SK-MEL-5 (cell line): ENCODE measurements at regions not wholly inside any gene's neighbourhood (a gene's known extent, or its start where the extent isn't known, plus 50 kb on each side); places are given as distances from the start of the nearest gene placed in this dataset.

Experiments used
- DNase-seq: peaks from one replicate; pipeline ENCODE4 v3.0.0-alpha.2; 2016; ENCODE audit warnings: low read depth, low spot score
- in situ Hi-C: cut with HindIII; loops from 2 replicates; pipeline ENCODE4 v1.10.0; 2016; ENCODE audit warnings: low sequenced_read_pairs, high pct_unique_total_duplicates, low pct_unique_long_range_greater_than_20kb

DNA sequence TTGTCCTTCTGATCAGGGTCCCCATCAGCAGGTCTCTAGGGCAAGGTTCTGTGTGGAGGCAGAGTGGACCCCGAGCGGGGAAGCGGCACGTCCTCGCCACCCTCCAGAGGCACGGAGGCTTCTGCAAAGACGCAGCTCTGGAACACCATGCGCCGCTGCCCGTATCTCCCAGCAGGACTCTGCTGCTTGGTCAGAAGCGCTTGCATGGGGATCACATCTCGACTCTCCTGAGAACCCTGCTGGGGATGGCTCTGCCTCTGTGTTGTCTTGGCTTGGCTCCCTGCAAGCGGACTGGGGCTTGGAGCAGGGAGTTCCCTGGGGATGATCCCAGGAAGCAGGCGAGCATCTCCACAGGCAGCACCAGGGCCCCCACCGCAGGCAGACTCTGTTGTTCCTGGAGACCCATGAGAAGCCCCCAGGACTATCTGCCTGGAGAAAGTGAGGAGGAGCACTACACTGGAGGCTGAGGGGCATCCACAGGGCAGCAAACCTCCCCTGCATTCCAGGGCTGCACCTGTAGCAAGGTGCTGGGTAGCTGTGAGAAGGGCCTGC lies 520.5 kb downstream of the GLRX3 start:
- DNase-seq = no peak
- in situ Hi-C loops = no loop called here

DNA sequence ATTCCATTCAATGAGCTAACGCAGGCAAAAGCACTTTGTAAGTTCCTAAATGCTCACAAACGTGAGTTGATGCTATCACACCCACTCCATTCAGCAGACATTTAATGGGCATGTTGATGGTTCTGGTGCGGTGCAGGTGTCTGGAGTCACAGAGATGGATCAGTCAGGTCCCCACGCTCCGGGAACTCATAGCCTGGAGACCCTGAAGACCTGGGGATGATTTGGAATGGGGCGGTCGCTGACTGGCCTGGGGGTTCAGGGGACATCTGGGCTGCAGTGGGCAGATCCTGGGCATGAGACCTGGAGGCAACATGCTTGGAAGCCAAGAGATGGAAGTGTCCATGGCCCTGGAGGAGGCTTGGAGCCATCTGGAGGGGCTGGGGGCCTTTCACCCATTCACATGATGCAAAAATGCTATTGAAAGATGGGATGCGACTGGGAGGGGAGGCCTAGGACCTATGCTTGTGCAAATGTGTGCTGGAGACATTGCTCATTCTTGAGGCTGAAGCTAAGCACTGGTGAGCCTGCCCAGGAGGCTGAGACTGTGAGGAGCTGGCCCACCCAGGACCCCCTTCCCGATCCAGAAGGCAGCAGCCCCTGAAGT lies 522.6 kb downstream of the GLRX3 start:
- DNase-seq = no peak
- in situ Hi-C loops = no loop called here

DNA sequence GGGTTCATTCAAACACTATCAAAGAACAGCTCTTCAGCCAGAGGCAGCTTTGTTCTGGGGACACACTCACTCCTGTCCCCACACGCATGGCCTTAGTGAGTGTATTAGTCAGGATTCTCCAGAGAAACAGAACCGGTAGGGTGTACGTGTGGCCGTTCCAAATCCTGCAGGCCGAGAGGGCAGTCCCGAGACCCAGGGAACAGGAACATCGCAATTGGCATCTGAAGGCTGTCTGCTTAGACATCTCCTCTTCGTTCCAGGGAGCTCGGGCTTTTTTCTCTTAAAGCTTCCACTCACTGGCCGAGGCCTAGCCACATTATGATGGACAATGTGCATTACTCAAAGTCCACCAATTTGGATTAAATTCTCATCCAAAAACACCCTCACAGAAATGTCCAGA lies 523.3 kb downstream of the GLRX3 start:
- no peak for DNase-seq
- in situ Hi-C loops = no loop called here

DNA sequence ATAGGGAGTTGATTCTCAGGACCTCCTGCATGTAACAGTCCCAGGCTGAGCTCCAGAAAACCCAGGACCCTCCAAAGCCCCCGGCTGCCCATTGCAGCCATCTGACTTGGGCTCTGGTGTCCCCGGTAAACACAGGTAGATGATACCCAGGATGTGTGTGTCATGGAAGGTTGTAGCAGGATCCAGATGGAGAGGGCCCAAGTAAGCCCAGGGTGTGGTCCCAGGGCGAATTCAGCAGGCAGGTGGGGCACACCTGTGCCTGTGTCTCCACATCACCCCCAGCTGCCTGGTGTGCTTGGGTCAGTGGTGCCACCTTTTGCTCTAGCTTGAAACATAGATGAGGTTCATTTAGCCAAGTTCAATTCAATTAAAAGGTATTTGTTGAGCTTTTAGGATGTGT lies 524.1 kb downstream of the GLRX3 start:
- DNase-seq = no peak
- in situ Hi-C loops = no loop called here

DNA sequence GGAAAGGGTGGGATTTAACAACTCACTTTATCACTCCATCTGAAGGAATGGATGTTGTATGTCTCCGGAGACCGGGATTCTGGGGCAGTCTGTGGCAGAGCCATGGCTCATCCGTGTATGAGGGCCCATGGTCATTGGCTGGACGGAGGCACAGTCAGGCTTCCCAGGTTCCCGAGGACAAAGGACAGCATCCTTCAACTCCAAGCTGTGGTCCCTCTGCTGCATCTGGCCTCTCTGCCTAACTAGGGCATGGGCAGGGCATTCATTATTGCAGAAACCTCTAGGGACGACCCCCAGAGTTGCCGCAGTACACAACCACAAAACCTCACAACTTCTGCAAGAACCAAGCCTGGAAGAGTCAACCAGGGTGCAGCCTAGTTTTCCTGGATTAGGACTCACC lies 525.2 kb downstream of the GLRX3 start:
- in situ Hi-C loops = no loop called here
- no peak for DNase-seq

DNA sequence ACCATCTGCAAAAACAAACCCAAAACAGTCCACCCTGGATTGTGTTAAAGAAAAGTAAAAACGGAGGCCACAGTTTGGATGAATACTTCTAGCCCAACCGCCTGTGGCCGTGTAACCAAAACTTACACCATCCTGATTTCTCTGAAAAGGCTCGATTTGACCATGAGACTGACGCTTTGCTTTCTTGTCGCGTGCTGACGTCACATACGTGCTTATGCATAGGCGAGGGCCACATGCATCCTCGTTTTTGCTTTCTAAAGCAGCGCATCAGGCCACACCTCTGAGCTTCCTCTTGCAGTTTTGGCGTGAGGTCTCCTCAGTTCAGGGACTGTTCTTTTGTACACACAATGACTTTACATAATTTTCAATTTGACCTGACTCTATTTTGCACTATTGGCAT lies 526.6 kb downstream of the GLRX3 start:
- in situ Hi-C loops = no loop called here

DNA sequence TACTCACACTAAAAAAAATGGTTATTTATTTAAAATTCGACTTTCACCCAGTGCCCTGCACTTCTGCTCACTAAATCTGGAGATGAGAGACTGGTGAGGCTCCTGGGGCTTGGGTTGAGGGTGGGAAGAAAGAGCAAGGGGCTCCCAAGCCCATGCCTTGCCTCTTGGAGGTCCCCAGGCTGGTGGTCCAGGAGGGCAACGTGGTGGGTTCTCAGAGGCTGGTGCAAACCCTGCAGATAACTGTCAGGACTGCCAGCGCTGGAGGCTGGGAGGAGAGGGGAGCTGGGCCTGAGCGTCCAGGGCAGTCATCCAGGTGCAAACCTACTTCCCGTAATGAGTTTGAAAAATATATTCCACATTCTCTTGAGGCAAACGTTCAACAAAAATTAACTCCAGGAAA lies 528.3 kb downstream of the GLRX3 start:
- no peak for DNase-seq
- in situ Hi-C loops = no loop called here

More for the DNA sequence above, 526.6 kb downstream of the GLRX3 start:
- no peak for DNase-seq

DNA sequence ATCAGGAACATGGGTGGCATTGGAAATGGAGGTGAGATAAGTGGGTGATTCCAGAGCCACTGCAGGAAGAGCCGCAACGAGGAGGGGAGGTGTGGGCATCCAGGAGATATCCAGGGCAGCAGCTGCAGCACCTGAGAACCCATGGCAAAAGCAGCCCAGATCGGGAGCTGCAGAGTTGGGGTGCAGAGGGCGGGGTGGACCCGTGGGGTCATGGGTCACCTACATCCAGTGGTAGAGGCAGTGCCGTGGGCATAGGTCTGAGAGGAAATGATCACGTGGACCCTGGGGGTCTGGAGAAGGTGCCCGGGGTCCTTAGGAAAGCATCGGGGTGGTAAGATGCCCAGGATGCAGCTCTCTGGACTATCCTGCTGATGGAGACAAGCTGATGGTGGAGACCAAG lies 530.0 kb downstream of the GLRX3 start:
- DNase-seq = no peak
- in situ Hi-C loops = no loop called here

DNA sequence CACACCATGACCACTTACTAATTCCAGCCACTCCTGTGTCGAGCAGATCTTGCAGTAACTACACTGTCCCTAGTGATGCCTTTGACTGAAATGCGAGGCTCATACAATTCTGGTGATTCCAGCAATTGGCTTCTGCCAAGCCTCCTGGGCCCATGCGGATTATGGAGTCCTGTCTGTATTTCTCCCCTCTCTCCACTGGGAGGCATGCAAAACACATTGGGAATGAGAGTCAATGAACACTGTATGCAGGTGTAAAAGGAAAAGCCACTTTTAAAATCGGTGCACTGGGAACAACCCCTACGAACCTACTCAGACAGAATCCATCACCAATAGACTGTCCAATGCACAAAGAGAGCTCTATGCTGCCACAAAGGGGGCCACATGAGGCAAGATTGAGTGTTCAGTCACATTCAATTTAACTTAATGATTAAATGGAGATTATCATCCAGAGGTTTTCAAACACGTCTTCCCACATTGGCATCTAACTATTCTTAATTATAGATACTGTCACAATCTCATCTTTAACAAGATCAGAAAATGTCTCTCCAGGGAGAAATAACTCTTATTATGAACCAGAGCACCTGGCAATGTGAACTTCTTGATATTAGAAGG lies 550.6 kb downstream of the GLRX3 start:
- in situ Hi-C loops = no loop called here
- DNase-seq = peak; percentile 55

DNA sequence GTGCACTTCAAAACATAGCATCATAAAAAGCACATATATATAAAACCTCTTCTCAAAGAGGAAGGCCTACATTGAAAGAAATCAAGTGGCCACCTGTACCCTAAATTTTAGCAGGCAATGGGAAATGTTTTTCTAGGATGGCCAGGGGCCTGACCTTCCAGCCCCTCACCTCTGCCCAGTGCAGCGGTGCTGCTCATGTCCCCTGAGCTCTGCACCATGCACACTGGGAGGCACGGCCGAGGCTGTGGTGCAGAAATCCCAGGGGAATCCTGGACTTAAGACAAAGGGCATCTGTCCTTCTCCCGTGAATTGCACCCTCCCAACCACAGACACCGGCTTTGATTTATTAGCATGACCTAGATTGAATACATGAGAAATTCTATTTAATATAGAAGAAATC lies 551.4 kb downstream of the GLRX3 start:
- DNase-seq = no peak
- in situ Hi-C loops = no loop called here

DNA sequence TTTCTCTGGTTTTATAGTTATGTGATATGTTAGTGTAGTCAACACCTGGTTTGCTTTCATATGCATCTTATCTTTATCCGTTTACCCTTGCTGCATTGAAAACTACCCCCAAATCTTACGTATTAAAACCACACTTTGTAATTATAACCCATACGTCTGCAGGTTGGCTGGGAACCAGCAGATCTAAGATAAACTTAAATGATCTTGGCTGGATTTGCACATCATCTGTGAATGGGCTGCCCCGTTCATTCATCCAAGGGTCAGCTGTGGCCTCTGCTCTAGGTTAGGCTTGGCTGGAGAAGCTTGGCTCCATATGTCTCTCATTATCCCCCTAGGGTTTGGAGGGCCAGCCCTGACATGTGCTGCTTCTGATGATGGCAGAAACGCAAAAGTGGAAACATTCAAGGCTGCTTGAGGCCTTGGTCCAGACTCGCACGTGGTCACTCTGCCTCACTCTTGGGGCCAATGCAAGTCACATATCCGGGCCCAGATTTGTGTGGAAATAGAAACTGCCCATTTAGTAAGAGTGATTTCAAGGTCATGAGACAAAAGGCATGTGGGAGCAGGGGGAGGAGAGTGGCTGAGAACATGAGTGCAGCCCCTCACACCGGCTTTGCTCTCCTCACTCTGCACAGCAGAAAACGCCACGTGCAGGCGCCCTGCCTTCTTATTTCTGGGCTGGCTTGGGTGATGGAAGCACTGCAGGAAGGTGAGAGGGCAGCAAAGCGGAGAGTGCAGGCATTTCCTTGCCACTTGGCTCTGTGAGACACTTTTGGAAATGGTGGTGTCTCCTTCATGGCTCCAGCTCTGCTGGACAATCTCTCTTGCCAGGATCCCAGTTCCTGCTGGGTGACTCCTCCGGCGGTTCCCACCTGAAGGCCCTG lies 553.8 kb downstream of the GLRX3 start:
- DNase-seq = no peak
- in situ Hi-C loops = no loop called here

DNA sequence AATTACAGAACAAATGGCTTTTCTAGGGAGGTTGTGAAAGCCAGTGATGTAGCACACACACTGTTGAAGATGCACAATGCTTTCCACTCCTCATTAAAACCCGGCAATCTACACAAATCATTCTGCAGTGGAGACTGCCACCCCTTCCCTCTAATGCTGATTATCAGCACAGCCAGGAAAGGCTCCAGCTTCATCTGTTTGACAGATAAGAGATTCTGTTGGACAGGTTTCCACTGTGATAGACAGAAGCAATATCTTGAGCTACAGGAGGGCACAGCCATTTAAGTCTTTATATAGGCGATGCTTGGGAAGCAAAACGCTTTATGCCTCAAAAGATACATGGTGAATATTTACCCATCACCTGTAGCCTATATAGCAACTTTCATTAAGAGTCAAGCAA lies 555.6 kb downstream of the GLRX3 start:
- in situ Hi-C loops = no loop called here
- DNase-seq = no peak

DNA sequence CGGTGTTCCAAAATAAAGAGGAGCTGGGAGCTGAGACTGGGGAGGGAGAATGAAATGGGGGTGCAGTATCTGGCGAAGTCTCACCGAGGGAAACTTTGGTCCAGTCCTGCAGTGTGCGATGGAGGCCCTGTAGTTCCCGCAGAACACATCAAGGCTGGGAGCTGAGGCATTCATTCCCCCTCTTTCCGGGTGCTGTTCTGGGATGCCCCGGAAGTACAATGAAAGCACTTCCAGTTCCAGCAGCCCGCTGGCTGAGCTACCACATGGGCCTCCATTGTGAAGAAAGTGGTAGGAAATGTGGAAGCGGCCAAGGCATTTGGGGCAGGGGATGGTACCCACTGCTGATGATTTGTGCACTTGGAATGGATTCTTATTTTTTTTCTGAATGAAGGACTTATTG lies 560.7 kb downstream of the GLRX3 start:
- in situ Hi-C loops = no loop called here
- no peak for DNase-seq

DNA sequence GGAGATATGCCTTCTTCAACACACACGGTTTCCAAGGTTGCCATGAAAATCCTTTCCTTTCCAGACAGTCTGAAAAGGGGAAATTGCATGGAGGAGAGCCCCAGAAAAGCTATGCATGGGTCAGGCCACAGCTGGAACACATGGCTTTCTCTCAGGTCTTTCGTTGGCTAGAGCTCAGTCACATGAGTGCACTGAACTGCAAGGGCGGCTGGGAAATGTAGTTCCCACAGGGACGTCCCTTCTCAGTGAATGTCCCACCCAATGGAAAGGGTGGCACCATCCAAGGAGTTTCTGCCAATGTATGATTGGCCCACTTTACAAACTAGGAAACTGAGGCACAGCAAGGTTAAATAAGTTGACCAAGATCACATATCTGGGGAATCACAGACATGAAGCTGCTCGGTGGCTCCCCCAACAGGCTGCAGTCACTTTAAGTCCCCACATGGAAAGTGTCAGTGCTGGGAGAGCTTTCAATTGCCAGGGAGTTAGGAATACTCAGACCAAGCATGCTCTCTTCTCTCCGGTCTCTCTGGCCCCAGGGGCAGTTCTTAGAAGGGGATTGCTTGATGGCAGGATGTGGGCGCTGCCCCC lies 571.3 kb downstream of the GLRX3 start:
- peak; percentile 2 for DNase-seq
- in situ Hi-C loops = no loop called here

DNA sequence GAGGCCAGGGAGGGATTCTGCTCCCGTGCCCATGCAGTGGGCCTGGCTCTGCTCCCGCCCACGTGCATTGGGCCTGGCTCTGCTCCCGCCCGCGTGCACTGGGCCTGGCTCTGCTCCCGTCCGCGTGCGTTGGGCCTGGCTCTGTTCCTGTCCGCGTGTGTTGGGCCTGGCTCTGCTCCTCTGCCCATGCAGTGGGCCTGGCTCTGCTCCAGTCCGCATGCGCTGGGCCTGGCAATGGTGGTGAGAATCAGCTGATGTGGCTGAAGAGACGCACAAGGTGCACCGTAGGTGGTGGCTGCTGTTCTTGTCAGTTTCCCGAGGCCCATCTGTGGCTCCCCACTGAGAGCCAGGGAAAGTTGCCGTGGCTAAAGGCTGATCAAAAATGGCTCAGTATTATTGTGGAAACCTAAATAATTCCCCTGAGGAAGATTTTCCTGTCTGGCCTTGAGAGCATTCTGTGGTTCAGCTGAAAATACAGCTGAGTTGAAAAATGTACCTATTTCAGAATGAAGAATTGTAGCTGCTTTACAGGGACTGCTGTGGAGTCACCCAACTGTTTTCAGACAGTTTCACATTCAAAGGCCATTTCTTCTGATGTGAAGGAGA lies 572.4 kb downstream of the GLRX3 start:
- in situ Hi-C loops = no loop called here
- no peak for DNase-seq

DNA sequence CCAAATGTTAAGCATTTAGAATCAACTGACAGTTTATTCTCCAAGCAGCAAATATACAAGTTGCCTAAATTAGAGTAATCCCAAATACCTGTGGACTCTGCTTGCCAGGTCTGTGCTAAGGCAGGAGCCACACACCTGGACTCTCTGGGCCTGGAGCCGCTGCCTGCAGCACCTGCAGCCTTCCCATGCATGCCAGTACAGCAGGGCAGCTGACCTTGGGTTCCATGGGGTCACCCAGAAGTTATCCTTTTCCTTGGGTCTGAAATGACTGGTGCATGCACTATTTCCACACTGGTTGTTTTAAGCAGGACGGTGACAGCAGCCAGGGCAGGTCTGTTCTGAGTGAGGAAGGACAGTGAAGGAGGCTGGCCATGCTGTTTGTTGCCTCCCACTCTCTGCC lies 573.2 kb downstream of the GLRX3 start:
- in situ Hi-C loops = no loop called here
- DNase-seq = no peak

DNA sequence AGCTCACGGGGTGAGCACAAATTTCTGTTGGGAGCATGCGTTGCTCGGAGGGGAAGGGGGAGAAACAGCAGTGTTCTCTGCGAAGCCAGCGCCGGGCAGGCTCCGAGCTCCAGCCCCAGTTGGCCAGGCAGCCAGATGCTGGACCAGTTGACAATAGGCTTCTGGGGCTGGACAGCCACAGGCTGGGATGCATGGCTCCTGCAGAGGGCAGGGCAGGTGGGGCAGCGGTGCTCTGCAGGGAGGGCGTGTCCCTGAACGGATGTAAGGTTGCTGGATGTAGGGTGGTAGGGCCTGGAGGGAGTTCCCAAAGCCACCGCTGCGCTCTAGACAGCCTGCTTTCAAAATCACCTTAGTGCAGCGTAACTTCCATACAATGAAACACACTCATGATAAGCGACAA lies 574.9 kb downstream of the GLRX3 start:
- no peak for DNase-seq
- in situ Hi-C loops = no loop called here

DNA sequence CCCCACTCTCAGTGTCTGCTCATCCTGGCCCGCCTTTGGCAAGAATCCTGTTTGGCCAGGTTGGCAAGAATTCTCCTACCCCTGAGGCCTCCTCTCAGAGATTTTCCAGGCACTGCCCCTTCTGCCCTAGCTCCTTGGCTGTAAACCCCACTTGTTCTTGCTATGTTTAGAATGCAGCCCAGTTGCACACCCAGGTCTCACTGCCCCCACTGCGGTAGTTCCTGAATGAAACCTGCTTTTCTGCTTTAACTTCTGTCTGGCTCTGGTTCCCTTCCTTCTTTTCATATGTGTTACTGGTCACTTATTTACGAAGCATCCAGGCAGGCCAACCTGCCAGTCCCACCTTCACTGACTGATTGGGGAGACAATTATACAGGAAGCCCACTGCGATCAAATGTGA lies 576.9 kb downstream of the GLRX3 start:
- DNase-seq = no peak
- in situ Hi-C loops = no loop called here
